HCT116 (cell line): ENCODE measurements at regions not wholly inside any gene's neighbourhood (a gene's known extent, or its start where the extent isn't known, plus 50 kb on each side); places are given as distances from the start of the nearest gene placed in this dataset.

Source experiments
- ATAC-seq: fragments of 200-7000 bp; cut with Tn5 transposase; 2 replicates; pipeline ENCODE4 v1.9.1; 2020; ENCODE audit warnings: mild to moderate bottlenecking, moderate library complexity
- BruUV-seq: library from RNA; stranded (reverse); fragments of 400-500 nt; replicated peaks from 2 replicates; lab custom pipeline; 2021; lab: Mats Ljungman, UMichigan
- CTCF ChIA-PET: fragments of 300-600 bp; sonication (Branson Sonifier 250); formaldehyde crosslinking; loops from one replicate; lab custom pipeline; 2021; ENCODE audit warnings: antibody characterized with exemption; lab: Charles Lee
- POLR2A ChIA-PET: fragments of 300-600, 350-600 bp; sonication (Branson Sonifier 250); formaldehyde crosslinking; loops from one replicate; lab custom pipeline; 2021; ENCODE audit warnings: antibody characterized with exemption; lab: Charles Lee
- RAD21 ChIA-PET, 2 experiments: fragments of 300-600 bp; sonication (Branson Sonifier 250); formaldehyde crosslinking; loops; one replicate each; lab custom pipeline; 2023; ENCODE audit warnings: low total read pairs in 2 of 2; ENCODE audit not compliant: uncharacterized antibody in 2 of 2, unreplicated experiment in 2 of 2, low non-redundant PET in 1 of 2; lab: Charles Lee
- DNase-seq: peaks from one replicate; pipeline ENCODE4 v3.0.0-alpha.2; 2010; ENCODE audit warnings: low read depth, low spot score
- H2AFZ ChIP-seq: fragments of 200-600 bp; shearing (Covaris generic), sonication (generic); 2 replicates; pipeline ENCODE4 v1.6.1; 2017; ENCODE audit warnings: low read depth, mixed run types, mixed read lengths, antibody characterized with exemption, low read length; ENCODE audit not compliant: poor library complexity, severe bottlenecking
- H3K27ac ChIP-seq: 2 replicates; pipeline ENCODE4 v1.5.1; 2012; ENCODE audit warnings: low read depth, low read length
- H3K27me3 ChIP-seq: fragments of 200-600 bp; sonication (generic); 2 replicates; pipeline ENCODE4 v1.6.1; 2016; ENCODE audit warnings: mixed run types, low read length, mixed read lengths; ENCODE audit not compliant: insufficient read depth
- H3K36me3 ChIP-seq, 2 experiments: fragments of 200-500 bp in 1 of 2; fragments of 200-600 bp in 1 of 2; sonication (Bioruptor generic) in 1 of 2; sonication (generic) in 1 of 2; 2 replicates each; pipeline versions ENCODE4 v1.5.1 to v1.6.1; 2014 to 2016; ENCODE audit warnings: low read length in 2 of 2, inconsistent platforms in 1 of 2, mixed read lengths in 1 of 2, mixed run types in 1 of 2; ENCODE audit not compliant: insufficient read depth in 2 of 2, control insufficient read depth in 1 of 2
- H3K4me1 ChIP-seq, 2 experiments: fragments of 200-600 bp in 1 of 2; sonication (generic) in 1 of 2; 2 replicates each; pipeline versions ENCODE4 v1.5.1 to v1.6.1; 2012 to 2017; ENCODE audit warnings: low read length in 2 of 2, inconsistent platforms in 1 of 2, mild to moderate bottlenecking in 1 of 2, mixed read lengths in 1 of 2, mixed run types in 1 of 2, moderate library complexity in 1 of 2; ENCODE audit not compliant: insufficient read depth in 2 of 2, control insufficient read depth in 1 of 2
- H3K4me2 ChIP-seq: fragments of 200-600 bp; sonication (generic); 2 replicates; pipeline ENCODE4 v1.6.1; 2017; ENCODE audit warnings: mixed run types, low read length, mixed read lengths
- H3K4me3 ChIP-seq, 2 experiments: fragments of 200-600 bp in 1 of 2; sonication (generic) in 1 of 2; replicated peaks in 1 of 2; 2 replicates each; pipeline ENCODE4 v1.5.1; 2011 to 2016; ENCODE audit warnings: low read length in 2 of 2, control low read depth in 1 of 2, low read depth in 1 of 2, mild to moderate bottlenecking in 1 of 2, mixed read lengths in 1 of 2, mixed run types in 1 of 2
- H3K79me2 ChIP-seq: fragments of 200-600 bp; sonication (generic); 2 replicates; pipeline ENCODE4 v1.6.1; 2017; ENCODE audit warnings: mild to moderate bottlenecking, mixed run types, low read length, moderate library complexity, mixed read lengths; ENCODE audit not compliant: insufficient read depth
- H3K9ac ChIP-seq: fragments of 200-600 bp; sonication (generic); 2 replicates; pipeline ENCODE4 v1.6.1; 2016; ENCODE audit warnings: low read length, mixed read lengths
- H3K9me2 ChIP-seq: fragments of 200-600 bp; sonication (generic), shearing (Covaris generic); 2 replicates; pipeline ENCODE4 v1.6.1; 2017; ENCODE audit warnings: mixed run types, mild to moderate bottlenecking, moderate library complexity; ENCODE audit not compliant: insufficient read depth
- H3K9me3 ChIP-seq, 2 experiments: fragments of 200-500 bp in 1 of 2; fragments of 200-600 bp in 1 of 2; sonication (Bioruptor generic) in 1 of 2; sonication (generic) in 1 of 2; 2 replicates each; pipeline ENCODE4 v1.6.1; 2014 to 2017; ENCODE audit warnings: low read length in 2 of 2, mixed read lengths in 2 of 2, inconsistent platforms in 1 of 2, low read depth in 1 of 2, mild to moderate bottlenecking in 1 of 2, mixed run types in 1 of 2, moderate library complexity in 1 of 2; ENCODE audit not compliant: control insufficient read depth in 1 of 2, insufficient read depth in 1 of 2
- H4K20me1 ChIP-seq: fragments of 200-600 bp; sonication (generic), shearing (Covaris generic); 2 replicates; pipeline ENCODE4 v1.6.1; 2017; ENCODE audit warnings: mixed run types, mild to moderate bottlenecking, moderate library complexity; ENCODE audit not compliant: insufficient read depth
- CBX3 ChIP-seq: IDR thresholded peaks from 2 replicates; pipeline ENCODE4 v1.6.1; 2012; ENCODE audit warnings: low read depth
- ELF1 ChIP-seq: IDR thresholded peaks from 2 replicates; pipeline ENCODE4 v1.6.1; 2012; ENCODE audit warnings: low read depth, borderline replicate concordance
- JUND ChIP-seq: IDR thresholded peaks from 2 replicates; pipeline ENCODE4 v1.6.1; 2012
- POLR2A ChIP-seq: IDR thresholded peaks from 2 replicates; pipeline ENCODE4 v1.7.0; 2011; ENCODE audit warnings: borderline replicate concordance; ENCODE audit not compliant: insufficient read depth, insufficient read length; ENCODE audit errors: extremely low read depth
- RAD21 ChIP-seq: IDR thresholded peaks from 2 replicates; pipeline ENCODE4 v1.6.1; 2012; ENCODE audit warnings: low read depth, mild to moderate bottlenecking
- REST ChIP-seq: IDR thresholded peaks from 2 replicates; pipeline ENCODE4 v1.6.1; 2012; ENCODE audit warnings: low read depth
- intact Hi-C: fragments of 100-400 bp; cut with micrococcal nuclease; formaldehyde crosslinking; loops from 2 replicates; pipeline ENCODE4 v1.10.0; 2022
- TF ChIP-seq, protein P1 (sequence below), 3 experiments: fragments of 200-600 bp in 1 of 3; sonication (generic) in 1 of 3; IDR thresholded peaks in 2 of 3; conservative IDR thresholded peaks in 1 of 3; 2 replicates each; pipeline ENCODE4 v1.5.1; 2012 to 2017; ENCODE audit warnings: low read depth in 2 of 3, low read length in 2 of 3, antibody characterized with exemption in 1 of 3, borderline replicate concordance in 1 of 3, control low read depth in 1 of 3, mild to moderate bottlenecking in 1 of 3, mixed read lengths in 1 of 3, mixed run types in 1 of 3, moderate library complexity in 1 of 3; ENCODE audit not compliant: insufficient read depth in 1 of 3

- no peak overlapping the region for H2AFZ ChIP-seq
- no peaks in the 10 kb centered on the region for H3K27me3 ChIP-seq
- no peak for DNase-seq
- BruUV-seq = no TSS peak
- no peaks in the 10 kb centered on the region for H3K9me2 ChIP-seq
- no peaks in the 10 kb centered on the region for H4K20me1 ChIP-seq
- no peaks in the 10 kb centered on the region for H3K4me1 ChIP-seq
- intact Hi-C loops = no loop called here
- POLR2A ChIA-PET = no interaction called here
- no peaks in the 10 kb centered on the region for H3K36me3 ChIP-seq
- CTCF ChIA-PET = no interaction called here
- RAD21 ChIA-PET = no interaction called here
- H3K27ac ChIP-seq = no peak overlapping the region
- no peak overlapping the region for H3K9ac ChIP-seq
- ATAC-seq = no peak
- no peak overlapping the region for H3K4me3 ChIP-seq
- H3K9me3 ChIP-seq = peaks cover 10 to 19% of the 10 kb centered on the region in 2 experiments; a peak in 2 of 4 replicates
- TF ChIP-seq, protein P1, sequence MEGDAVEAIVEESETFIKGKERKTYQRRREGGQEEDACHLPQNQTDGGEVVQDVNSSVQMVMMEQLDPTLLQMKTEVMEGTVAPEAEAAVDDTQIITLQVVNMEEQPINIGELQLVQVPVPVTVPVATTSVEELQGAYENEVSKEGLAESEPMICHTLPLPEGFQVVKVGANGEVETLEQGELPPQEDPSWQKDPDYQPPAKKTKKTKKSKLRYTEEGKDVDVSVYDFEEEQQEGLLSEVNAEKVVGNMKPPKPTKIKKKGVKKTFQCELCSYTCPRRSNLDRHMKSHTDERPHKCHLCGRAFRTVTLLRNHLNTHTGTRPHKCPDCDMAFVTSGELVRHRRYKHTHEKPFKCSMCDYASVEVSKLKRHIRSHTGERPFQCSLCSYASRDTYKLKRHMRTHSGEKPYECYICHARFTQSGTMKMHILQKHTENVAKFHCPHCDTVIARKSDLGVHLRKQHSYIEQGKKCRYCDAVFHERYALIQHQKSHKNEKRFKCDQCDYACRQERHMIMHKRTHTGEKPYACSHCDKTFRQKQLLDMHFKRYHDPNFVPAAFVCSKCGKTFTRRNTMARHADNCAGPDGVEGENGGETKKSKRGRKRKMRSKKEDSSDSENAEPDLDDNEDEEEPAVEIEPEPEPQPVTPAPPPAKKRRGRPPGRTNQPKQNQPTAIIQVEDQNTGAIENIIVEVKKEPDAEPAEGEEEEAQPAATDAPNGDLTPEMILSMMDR (IDR thresholded peaks at IDR 0.05 in 2 of 3, conservative IDR thresholded peaks at IDR 0.05 in 1 of 3; ENCODE audit: borderline replicate concordance in 1 of 3, insufficient read depth in 1 of 3, low read depth in 2 of 3, low read length in 2 of 3) = no peak
- no peak for TF ChIP-seq JUND
- TF ChIP-seq CBX3 = no peak
- TF ChIP-seq REST = no peak
- no peak for TF ChIP-seq POLR2A
- TF ChIP-seq ELF1 = no peak
- no peak for TF ChIP-seq RAD21
- no peak overlapping the region for H3K4me2 ChIP-seq
- H3K79me2 ChIP-seq = no peaks in the 10 kb centered on the region
Observed at GRCh38 chr2:13543550-13543949, 826.8 kb downstream of the TRIB2 start.
